AG04450 (cell line): ENCODE measurements at regions not wholly inside any gene's neighbourhood (a gene's known extent, or its start where the extent isn't known, plus 50 kb on each side); places are given as distances from the start of the nearest gene placed in this dataset.

Experiments used
- CTCF ChIA-PET: fragments of 300-600, 350-600 bp; formaldehyde crosslinking; extraction: SDS; loops from one replicate; lab custom pipeline; 2022; ENCODE audit warnings: antibody characterized with exemption, inconsistent platforms; lab: Charles Lee
- POLR2A ChIA-PET: fragments of 350-600 bp; formaldehyde crosslinking; extraction: SDS; loops from one replicate; lab custom pipeline; 2021; ENCODE audit warnings: antibody characterized with exemption, inconsistent platforms; lab: Yijun Ruan, JAX
- DNase-seq: peaks from one replicate; pipeline ENCODE4 v3.0.0-alpha.2; 2011; ENCODE audit warnings: low read depth, low spot score
- H3K27ac ChIP-seq: one replicate; pipeline ENCODE4 v1.5.1; 2012; ENCODE audit warnings: low read depth, low read length, control low read depth
- H3K27me3 ChIP-seq: one replicate; pipeline ENCODE4 v1.6.0; 2012; ENCODE audit warnings: low read length; ENCODE audit not compliant: control insufficient read depth, insufficient read depth
- H3K4me3 ChIP-seq: 2 replicates; pipeline ENCODE4 v1.5.1; 2011; ENCODE audit warnings: mild to moderate bottlenecking, low read depth, low read length, control low read depth
- H3K9me3 ChIP-seq: 2 replicates; pipeline ENCODE4 v1.5.1; 2012; ENCODE audit warnings: low read length; ENCODE audit not compliant: control insufficient read depth, insufficient read depth
- TF ChIP-seq, protein P1 (sequence below): IDR thresholded peaks from 2 replicates; pipeline ENCODE4 v1.5.1; 2011; ENCODE audit warnings: low read depth, low read length, control low read depth, inconsistent platforms

DNA sequence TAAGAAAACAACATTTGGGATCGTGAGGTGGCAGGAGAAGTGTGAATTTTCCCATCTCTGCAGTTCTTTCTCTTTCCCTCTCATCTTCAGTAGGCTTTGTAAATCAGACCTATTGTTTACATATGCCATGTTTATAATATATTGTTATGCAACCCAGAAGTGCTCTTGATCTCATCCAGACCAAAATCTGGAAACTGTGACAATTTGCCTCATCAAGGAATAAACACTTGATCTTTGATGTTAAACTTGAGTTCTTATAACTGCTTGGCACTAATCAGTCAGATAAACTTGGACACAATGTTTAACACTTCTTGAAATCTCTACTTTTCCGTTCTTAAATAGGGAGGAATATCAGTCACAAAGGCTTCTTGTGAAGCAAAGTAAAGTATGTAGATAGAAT is 384.7 kb downstream of the DMRT2 start:
- Histone ChIP-seq H3K4me3 (no peak overlapping the region), H3K27me3 (no peaks in the 10 kb centered on the region), H3K27ac (no peak overlapping the region), H3K9me3 (peaks cover 7% of the 10 kb centered on the region)
- ChIA-PET CTCF (no interaction called here), POLR2A (no interaction called here)
- DNase-seq, result no peak
- TF ChIP-seq, protein P1, sequence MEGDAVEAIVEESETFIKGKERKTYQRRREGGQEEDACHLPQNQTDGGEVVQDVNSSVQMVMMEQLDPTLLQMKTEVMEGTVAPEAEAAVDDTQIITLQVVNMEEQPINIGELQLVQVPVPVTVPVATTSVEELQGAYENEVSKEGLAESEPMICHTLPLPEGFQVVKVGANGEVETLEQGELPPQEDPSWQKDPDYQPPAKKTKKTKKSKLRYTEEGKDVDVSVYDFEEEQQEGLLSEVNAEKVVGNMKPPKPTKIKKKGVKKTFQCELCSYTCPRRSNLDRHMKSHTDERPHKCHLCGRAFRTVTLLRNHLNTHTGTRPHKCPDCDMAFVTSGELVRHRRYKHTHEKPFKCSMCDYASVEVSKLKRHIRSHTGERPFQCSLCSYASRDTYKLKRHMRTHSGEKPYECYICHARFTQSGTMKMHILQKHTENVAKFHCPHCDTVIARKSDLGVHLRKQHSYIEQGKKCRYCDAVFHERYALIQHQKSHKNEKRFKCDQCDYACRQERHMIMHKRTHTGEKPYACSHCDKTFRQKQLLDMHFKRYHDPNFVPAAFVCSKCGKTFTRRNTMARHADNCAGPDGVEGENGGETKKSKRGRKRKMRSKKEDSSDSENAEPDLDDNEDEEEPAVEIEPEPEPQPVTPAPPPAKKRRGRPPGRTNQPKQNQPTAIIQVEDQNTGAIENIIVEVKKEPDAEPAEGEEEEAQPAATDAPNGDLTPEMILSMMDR, result no peak

DNA sequence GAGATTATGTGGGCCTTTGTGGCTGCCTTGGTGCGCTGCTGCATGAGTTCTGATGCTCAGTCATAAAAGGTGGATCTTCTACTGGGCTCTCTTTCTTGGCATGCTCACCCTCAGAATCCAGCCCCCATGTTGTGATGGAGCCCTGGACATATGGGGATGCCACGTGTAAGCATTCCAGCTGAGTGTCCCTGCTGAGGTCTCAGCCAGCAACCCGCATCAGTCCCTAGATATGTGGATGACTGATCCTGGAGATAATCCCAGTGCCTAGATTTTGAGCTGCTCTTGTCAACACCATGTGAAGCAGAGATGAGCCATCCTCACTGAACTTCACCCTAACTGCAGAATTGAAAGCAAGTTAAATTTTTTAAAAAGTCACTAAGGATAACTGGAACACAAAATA is 390.1 kb downstream of the DMRT2 start:
- DNase-seq, result no peak
- H3K27ac ChIP-seq, result no peak overlapping the region
- CTCF ChIA-PET, result no interaction called here
- TF ChIP-seq, protein P1, result no peak
- POLR2A ChIA-PET, result no interaction called here
- H3K4me3 ChIP-seq, result no peak overlapping the region
- H3K27me3 ChIP-seq, result no peaks in the 10 kb centered on the region
- H3K9me3 ChIP-seq, result peaks cover 11% of the 10 kb centered on the region

DNA sequence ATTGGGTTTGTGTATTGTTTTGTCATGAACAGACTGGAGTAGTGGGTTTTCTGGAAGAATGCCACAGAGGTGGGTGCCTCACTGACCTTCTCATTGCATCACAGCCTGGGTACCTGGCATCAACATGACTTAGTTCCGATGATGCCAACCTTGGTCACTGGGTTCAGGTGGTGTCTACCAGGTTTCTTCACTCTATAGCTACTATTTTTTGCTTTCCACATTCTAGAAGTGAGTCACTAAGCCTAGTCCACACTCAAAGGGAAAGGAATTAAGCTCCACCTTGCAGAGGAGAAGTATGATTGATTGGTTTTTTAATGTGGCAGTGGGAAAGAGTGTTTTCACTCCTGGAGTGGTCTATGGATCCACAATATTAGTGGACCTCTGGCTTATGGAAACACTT is 391.9 kb downstream of the DMRT2 start:
- no peak overlapping the region for H3K27ac ChIP-seq
- peaks cover 7% of the 10 kb centered on the region for H3K9me3 ChIP-seq
- no peak overlapping the region for H3K4me3 ChIP-seq
- no peak for DNase-seq
- TF ChIP-seq, protein P1, result no peak
- POLR2A ChIA-PET, result no interaction called here
- CTCF ChIA-PET, result no interaction called here
- no peaks in the 10 kb centered on the region for H3K27me3 ChIP-seq

DNA sequence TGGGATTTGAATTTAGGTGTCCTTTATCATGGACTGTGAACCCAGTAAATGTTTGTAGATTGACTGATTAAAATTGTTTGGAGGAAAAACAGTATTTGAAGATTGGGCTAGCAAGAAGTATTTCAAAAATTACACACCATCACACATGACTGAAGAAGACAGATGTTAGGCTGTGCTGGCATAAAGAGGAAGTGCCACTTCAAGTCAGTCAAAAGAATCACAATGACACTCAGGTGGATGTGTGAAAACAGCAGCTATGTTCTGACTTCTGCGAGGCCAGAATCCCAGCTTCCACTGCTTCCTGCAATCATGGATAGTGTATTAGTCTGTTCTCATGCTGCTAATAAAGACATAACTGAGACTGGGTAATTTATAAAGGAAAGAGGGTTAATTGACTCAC is 393.3 kb downstream of the DMRT2 start:
- no peak for DNase-seq
- Histone ChIP-seq H3K4me3 (no peak overlapping the region), H3K27me3 (no peaks in the 10 kb centered on the region), H3K27ac (no peak overlapping the region), H3K9me3 (peaks cover 7% of the 10 kb centered on the region; the same call in 1 of the 2 replicates)
- POLR2A ChIA-PET, result no interaction called here
- TF ChIP-seq, protein P1, result no peak
- CTCF ChIA-PET, result no interaction called here

DNA sequence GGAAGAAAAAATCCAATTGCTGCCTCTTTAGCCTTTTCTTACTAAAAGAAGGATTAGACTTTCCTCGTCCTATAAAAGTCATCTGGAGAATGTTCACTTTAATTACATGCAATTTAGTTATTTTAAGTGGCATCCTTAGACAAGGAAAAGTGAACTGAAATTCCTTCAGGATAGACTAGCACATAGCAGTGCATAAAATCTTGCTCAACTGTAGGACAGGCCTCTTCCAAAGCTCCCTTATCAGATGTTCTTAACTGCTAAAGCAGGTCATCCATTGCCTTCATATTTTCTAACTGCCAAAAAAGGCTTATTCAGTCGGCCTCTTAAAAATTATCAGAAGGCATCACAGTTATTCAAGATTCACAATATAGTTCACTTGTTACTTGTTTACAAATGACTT is 396.5 kb downstream of the DMRT2 start:
- no peak for DNase-seq
- H3K9me3 ChIP-seq, result peaks cover 3% of the 10 kb centered on the region
- TF ChIP-seq, protein P1, result no peak
- H3K27ac ChIP-seq, result no peak overlapping the region
- ChIA-PET POLR2A (no interaction called here), CTCF (no interaction called here)
- H3K27me3 ChIP-seq, result no peaks in the 10 kb centered on the region
- H3K4me3 ChIP-seq, result no peak overlapping the region
